GM23338 (cell line): ENCODE measurements at regions not wholly inside any gene's neighbourhood (a gene's known extent, or its start where the extent isn't known, plus 50 kb on each side); places are given as distances from the start of the nearest gene placed in this dataset.

Experiments used
- CREB1 ChIP-seq: fragments of 250-450 bp; sonication (Bioruptor Pico); IDR thresholded peaks from 2 replicates; pipeline ENCODE4 v1.5.0; 2020; ENCODE audit warnings: low read depth, mild to moderate bottlenecking, moderate library complexity
- EZH2 ChIP-seq: fragments of 200-600 bp; sonication (generic); IDR thresholded peaks from one replicate; pipeline ENCODE4 v1.8.0; 2017; ENCODE audit warnings: antibody characterized with exemption, mild to moderate bottlenecking, low read depth; ENCODE audit not compliant: unreplicated experiment
- EZH2phosphoT487 ChIP-seq: fragments of 200-600 bp; sonication (generic); IDR thresholded peaks from one replicate; pipeline ENCODE4 v1.8.1; 2018; ENCODE audit warnings: antibody characterized with exemption; ENCODE audit not compliant: unreplicated experiment
- JUNB ChIP-seq: IDR thresholded peaks from one replicate; pipeline ENCODE4 v1.6.1; 2016; ENCODE audit warnings: antibody characterized with exemption; ENCODE audit not compliant: unreplicated experiment
- NANOG ChIP-seq: IDR thresholded peaks from 2 replicates; pipeline ENCODE4 v1.6.1; 2016; ENCODE audit warnings: antibody characterized with exemption, borderline replicate concordance
- POLR2AphosphoS5 ChIP-seq: IDR thresholded peaks from 2 replicates; pipeline ENCODE4 v1.6.1; 2016; ENCODE audit warnings: antibody characterized with exemption, low read depth
- STAT1 ChIP-seq: IDR thresholded peaks from one replicate; pipeline ENCODE4 v1.6.1; 2016; ENCODE audit warnings: antibody characterized with exemption; ENCODE audit not compliant: unreplicated experiment
- ZNF114 ChIP-seq: fragments of 250-450 bp; sonication (Bioruptor Pico); IDR thresholded peaks from 2 replicates; pipeline ENCODE4 v1.5.0; 2020; ENCODE audit warnings: mild to moderate bottlenecking, moderate library complexity
- ZNF331 ChIP-seq: fragments of 250-450 bp; sonication (Bioruptor Pico); IDR thresholded peaks from 2 replicates; pipeline ENCODE4 v1.5.0; 2020; ENCODE audit warnings: low read depth, mild to moderate bottlenecking, moderate library complexity
- TF ChIP-seq, protein P1 (sequence below), 2 experiments: fragments of 200-600 bp in 1 of 2; sonication (generic) in 1 of 2; conservative IDR thresholded peaks; 2 replicates each; pipeline versions ENCODE4 v1.5.1 to v1.6.1; 2016 to 2017; ENCODE audit warnings: antibody characterized with exemption in 2 of 2, low read depth in 2 of 2, mild to moderate bottlenecking in 2 of 2, moderate library complexity in 1 of 2
- TF ChIP-seq, protein P2 (sequence below): IDR thresholded peaks from 2 replicates; pipeline ENCODE4 v1.6.1; 2016; ENCODE audit warnings: antibody characterized with exemption
- TF ChIP-seq, protein P3 (sequence below): IDR thresholded peaks from one replicate; pipeline ENCODE4 v1.6.1; 2018; ENCODE audit warnings: antibody characterized with exemption; ENCODE audit not compliant: unreplicated experiment
- TF ChIP-seq, protein P4 (sequence below): fragments of 250-450 bp; sonication (Bioruptor Pico); IDR thresholded peaks from 2 replicates; pipeline ENCODE4 v1.5.0; 2020; ENCODE audit warnings: mild to moderate bottlenecking, moderate library complexity

DNA sequence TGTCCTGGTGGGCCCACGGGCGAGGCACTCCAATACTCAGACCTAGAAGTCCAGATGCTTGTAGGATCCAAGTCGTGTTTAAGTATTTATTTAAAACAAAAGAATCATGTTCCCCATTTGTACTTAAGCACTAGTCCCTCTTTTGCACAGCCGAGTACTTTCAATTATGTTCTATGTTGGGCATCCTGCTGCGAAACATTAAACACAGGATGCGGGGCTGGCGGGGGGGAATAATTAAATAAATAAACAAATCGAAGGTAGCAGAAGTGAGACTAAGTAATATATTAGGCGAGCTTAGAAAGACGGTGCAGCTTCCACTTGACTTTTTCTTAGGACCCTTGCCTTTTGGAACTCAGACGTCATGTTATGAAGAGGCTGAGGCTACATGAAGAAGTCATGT, 1129.2 kb upstream of the ACO1 start:
- TF ChIP-seq EZH2, result no peak
- TF ChIP-seq, protein P1, sequence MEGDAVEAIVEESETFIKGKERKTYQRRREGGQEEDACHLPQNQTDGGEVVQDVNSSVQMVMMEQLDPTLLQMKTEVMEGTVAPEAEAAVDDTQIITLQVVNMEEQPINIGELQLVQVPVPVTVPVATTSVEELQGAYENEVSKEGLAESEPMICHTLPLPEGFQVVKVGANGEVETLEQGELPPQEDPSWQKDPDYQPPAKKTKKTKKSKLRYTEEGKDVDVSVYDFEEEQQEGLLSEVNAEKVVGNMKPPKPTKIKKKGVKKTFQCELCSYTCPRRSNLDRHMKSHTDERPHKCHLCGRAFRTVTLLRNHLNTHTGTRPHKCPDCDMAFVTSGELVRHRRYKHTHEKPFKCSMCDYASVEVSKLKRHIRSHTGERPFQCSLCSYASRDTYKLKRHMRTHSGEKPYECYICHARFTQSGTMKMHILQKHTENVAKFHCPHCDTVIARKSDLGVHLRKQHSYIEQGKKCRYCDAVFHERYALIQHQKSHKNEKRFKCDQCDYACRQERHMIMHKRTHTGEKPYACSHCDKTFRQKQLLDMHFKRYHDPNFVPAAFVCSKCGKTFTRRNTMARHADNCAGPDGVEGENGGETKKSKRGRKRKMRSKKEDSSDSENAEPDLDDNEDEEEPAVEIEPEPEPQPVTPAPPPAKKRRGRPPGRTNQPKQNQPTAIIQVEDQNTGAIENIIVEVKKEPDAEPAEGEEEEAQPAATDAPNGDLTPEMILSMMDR (conservative IDR thresholded peaks at IDR 0.05; ENCODE audit: low read depth in 2 of 2), result no peak
- TF ChIP-seq, protein P2, sequence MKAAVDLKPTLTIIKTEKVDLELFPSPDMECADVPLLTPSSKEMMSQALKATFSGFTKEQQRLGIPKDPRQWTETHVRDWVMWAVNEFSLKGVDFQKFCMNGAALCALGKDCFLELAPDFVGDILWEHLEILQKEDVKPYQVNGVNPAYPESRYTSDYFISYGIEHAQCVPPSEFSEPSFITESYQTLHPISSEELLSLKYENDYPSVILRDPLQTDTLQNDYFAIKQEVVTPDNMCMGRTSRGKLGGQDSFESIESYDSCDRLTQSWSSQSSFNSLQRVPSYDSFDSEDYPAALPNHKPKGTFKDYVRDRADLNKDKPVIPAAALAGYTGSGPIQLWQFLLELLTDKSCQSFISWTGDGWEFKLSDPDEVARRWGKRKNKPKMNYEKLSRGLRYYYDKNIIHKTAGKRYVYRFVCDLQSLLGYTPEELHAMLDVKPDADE, result no peak
- TF ChIP-seq POLR2AphosphoS5, result no peak
- TF ChIP-seq, protein P3, sequence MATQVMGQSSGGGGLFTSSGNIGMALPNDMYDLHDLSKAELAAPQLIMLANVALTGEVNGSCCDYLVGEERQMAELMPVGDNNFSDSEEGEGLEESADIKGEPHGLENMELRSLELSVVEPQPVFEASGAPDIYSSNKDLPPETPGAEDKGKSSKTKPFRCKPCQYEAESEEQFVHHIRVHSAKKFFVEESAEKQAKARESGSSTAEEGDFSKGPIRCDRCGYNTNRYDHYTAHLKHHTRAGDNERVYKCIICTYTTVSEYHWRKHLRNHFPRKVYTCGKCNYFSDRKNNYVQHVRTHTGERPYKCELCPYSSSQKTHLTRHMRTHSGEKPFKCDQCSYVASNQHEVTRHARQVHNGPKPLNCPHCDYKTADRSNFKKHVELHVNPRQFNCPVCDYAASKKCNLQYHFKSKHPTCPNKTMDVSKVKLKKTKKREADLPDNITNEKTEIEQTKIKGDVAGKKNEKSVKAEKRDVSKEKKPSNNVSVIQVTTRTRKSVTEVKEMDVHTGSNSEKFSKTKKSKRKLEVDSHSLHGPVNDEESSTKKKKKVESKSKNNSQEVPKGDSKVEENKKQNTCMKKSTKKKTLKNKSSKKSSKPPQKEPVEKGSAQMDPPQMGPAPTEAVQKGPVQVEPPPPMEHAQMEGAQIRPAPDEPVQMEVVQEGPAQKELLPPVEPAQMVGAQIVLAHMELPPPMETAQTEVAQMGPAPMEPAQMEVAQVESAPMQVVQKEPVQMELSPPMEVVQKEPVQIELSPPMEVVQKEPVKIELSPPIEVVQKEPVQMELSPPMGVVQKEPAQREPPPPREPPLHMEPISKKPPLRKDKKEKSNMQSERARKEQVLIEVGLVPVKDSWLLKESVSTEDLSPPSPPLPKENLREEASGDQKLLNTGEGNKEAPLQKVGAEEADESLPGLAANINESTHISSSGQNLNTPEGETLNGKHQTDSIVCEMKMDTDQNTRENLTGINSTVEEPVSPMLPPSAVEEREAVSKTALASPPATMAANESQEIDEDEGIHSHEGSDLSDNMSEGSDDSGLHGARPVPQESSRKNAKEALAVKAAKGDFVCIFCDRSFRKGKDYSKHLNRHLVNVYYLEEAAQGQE, result no peak
- no peak for TF ChIP-seq EZH2phosphoT487
- TF ChIP-seq CREB1 (CRISPR knock-in tag), result no peak
- TF ChIP-seq ZNF114, result no peak
- TF ChIP-seq JUNB, result no peak
- no peak for TF ChIP-seq ZNF331 (CRISPR knock-in tag)
- TF ChIP-seq NANOG, result no peak
- no peak for TF ChIP-seq STAT1
- TF ChIP-seq, protein P4, sequence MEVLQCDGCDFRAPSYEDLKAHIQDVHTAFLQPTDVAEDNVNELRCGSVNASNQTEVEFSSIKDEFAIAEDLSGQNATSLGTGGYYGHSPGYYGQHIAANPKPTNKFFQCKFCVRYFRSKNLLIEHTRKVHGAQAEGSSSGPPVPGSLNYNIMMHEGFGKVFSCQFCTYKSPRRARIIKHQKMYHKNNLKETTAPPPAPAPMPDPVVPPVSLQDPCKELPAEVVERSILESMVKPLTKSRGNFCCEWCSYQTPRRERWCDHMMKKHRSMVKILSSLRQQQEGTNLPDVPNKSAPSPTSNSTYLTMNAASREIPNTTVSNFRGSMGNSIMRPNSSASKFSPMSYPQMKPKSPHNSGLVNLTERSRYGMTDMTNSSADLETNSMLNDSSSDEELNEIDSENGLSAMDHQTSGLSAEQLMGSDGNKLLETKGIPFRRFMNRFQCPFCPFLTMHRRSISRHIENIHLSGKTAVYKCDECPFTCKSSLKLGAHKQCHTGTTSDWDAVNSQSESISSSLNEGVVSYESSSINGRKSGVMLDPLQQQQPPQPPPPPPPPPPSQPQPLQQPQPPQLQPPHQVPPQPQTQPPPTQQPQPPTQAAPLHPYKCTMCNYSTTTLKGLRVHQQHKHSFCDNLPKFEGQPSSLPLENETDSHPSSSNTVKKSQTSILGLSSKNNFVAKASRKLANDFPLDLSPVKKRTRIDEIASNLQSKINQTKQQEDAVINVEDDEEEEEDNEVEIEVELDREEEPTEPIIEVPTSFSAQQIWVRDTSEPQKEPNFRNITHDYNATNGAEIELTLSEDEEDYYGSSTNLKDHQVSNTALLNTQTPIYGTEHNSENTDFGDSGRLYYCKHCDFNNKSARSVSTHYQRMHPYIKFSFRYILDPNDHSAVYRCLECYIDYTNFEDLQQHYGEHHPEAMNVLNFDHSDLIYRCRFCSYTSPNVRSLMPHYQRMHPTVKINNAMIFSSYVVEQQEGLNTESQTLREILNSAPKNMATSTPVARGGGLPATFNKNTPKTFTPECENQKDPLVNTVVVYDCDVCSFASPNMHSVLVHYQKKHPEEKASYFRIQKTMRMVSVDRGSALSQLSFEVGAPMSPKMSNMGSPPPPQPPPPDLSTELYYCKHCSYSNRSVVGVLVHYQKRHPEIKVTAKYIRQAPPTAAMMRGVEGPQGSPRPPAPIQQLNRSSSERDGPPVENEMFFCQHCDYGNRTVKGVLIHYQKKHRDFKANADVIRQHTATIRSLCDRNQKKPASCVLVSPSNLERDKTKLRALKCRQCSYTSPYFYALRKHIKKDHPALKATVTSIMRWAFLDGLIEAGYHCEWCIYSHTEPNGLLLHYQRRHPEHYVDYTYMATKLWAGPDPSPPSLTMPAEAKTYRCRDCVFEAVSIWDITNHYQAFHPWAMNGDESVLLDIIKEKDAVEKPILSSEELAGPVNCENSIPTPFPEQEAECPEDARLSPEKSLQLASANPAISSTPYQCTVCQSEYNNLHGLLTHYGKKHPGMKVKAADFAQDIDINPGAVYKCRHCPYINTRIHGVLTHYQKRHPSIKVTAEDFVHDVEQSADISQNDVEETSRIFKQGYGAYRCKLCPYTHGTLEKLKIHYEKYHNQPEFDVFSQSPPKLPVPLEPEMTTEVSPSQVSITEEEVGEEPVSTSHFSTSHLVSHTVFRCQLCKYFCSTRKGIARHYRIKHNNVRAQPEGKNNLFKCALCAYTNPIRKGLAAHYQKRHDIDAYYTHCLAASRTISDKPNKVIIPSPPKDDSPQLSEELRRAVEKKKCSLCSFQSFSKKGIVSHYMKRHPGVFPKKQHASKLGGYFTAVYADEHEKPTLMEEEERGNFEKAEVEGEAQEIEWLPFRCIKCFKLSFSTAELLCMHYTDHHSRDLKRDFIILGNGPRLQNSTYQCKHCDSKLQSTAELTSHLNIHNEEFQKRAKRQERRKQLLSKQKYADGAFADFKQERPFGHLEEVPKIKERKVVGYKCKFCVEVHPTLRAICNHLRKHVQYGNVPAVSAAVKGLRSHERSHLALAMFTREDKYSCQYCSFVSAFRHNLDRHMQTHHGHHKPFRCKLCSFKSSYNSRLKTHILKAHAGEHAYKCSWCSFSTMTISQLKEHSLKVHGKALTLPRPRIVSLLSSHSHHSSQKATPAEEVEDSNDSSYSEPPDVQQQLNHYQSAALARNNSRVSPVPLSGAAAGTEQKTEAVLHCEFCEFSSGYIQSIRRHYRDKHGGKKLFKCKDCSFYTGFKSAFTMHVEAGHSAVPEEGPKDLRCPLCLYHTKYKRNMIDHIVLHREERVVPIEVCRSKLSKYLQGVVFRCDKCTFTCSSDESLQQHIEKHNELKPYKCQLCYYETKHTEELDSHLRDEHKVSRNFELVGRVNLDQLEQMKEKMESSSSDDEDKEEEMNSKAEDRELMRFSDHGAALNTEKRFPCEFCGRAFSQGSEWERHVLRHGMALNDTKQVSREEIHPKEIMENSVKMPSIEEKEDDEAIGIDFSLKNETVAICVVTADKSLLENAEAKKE (CRISPR knock-in tag), result no peak
